IMR-90 (cell line): ENCODE measurements at regions not wholly inside any gene's neighbourhood (a gene's known extent, or its start where the extent isn't known, plus 50 kb on each side); places are given as distances from the start of the nearest gene placed in this dataset.

ENCODE experiments used
- ATAC-seq: fragments of 200-7000 bp; cut with Tn5 transposase; 2 replicates; pipeline ENCODE4 v1.9.1; 2020; ENCODE audit warnings: low read depth, mild to moderate bottlenecking, moderate library complexity
- BruUV-seq: library from RNA; stranded (reverse); fragments of 400-500 nt; replicated peaks from 2 replicates; lab custom pipeline; 2021; lab: Mats Ljungman, UMichigan
- CTCF ChIA-PET: fragments of 300-600 bp; formaldehyde crosslinking; extraction: SDS; loops from one replicate; lab custom pipeline; 2021; ENCODE audit warnings: antibody characterized with exemption; lab: Yijun Ruan, JAX
- POLR2A ChIA-PET: fragments of 300-600 bp; sonication (Branson Sonifier 250); formaldehyde crosslinking; loops from one replicate; lab custom pipeline; 2022; ENCODE audit warnings: antibody characterized with exemption; ENCODE audit not compliant: unreplicated experiment; lab: Charles Lee
- DNase-seq: peaks from one replicate; pipeline ENCODE4 v3.0.0; 2013
- H2AFZ ChIP-seq: replicated peaks from 2 replicates; pipeline ENCODE3; 2013; ENCODE audit warnings: low read length, mild to moderate bottlenecking; ENCODE audit not compliant: poor library complexity
- H2AK5ac ChIP-seq: 2 replicates; pipeline ENCODE4 v1.6.1; 2013; ENCODE audit warnings: low read depth, low read length, inconsistent platforms
- H2AK9ac ChIP-seq: replicated peaks from 2 replicates; pipeline ENCODE3; 2013; ENCODE audit warnings: mild to moderate bottlenecking, low read depth, low read length, moderate library complexity; ENCODE audit not compliant: poor library complexity
- H2BK120ac ChIP-seq: 2 replicates; pipeline ENCODE4 v1.6.1; 2013; ENCODE audit warnings: low read depth, low read length, inconsistent platforms
- H2BK15ac ChIP-seq: 3 replicates; pipeline ENCODE4 v1.6.1; 2013; ENCODE audit warnings: low read depth, low read length, inconsistent platforms
- H2BK20ac ChIP-seq: 2 replicates; pipeline ENCODE4 v1.6.1; 2013; ENCODE audit warnings: low read depth, mild to moderate bottlenecking, inconsistent platforms, low read length, moderate library complexity
- H2BK5ac ChIP-seq: 2 replicates; pipeline ENCODE4 v1.6.1; 2013; ENCODE audit warnings: mild to moderate bottlenecking, low read depth, low read length, inconsistent platforms; ENCODE audit not compliant: poor library complexity, severe bottlenecking
- H3K14ac ChIP-seq: replicated peaks from 2 replicates; pipeline ENCODE4 v1.6.1; 2013; ENCODE audit warnings: low read depth, low read length, inconsistent platforms
- H3K18ac ChIP-seq: 2 replicates; pipeline ENCODE4 v1.6.1; 2013; ENCODE audit warnings: low read depth, low read length, control low read depth
- H3K23ac ChIP-seq: 2 replicates; pipeline ENCODE4 v1.6.1; 2013; ENCODE audit warnings: low read depth, low read length, inconsistent platforms
- H3K27ac ChIP-seq: 2 replicates; pipeline ENCODE4 v1.5.1; 2013; ENCODE audit warnings: mild to moderate bottlenecking, control low read depth, low read length; ENCODE audit not compliant: insufficient read depth
- H3K27me3 ChIP-seq: 2 replicates; pipeline ENCODE4 v1.6.1; 2013; ENCODE audit warnings: low read length; ENCODE audit not compliant: control insufficient read depth, insufficient read depth
- H3K36me3 ChIP-seq: 2 replicates; pipeline ENCODE4 v1.6.1; 2013; ENCODE audit warnings: low read length, mixed read lengths; ENCODE audit not compliant: control insufficient read depth, insufficient read depth
- H3K4ac ChIP-seq: 2 replicates; pipeline ENCODE4 v1.6.1; 2013; ENCODE audit warnings: low read depth, low read length, inconsistent platforms
- H3K4me1 ChIP-seq: 2 replicates; pipeline ENCODE4 v1.6.1; 2013; ENCODE audit warnings: low read length, mixed read lengths; ENCODE audit not compliant: control insufficient read depth, insufficient read depth
- H3K4me2 ChIP-seq: 2 replicates; pipeline ENCODE4 v1.6.1; 2013; ENCODE audit warnings: low read depth, mild to moderate bottlenecking, control low read depth, low read length, moderate library complexity
- H3K4me3 ChIP-seq: 2 replicates; pipeline ENCODE4 v1.5.1; 2013; ENCODE audit warnings: low read depth, mild to moderate bottlenecking, control low read depth, low read length, moderate library complexity; ENCODE audit not compliant: insufficient read depth
- H3K56ac ChIP-seq: 2 replicates; pipeline ENCODE4 v1.6.1; 2013; ENCODE audit warnings: low read length, inconsistent platforms; ENCODE audit not compliant: insufficient read depth; ENCODE audit errors: extremely low read depth
- H3K79me1 ChIP-seq, 2 experiments: 2 replicates each; pipeline ENCODE4 v1.6.1; 2013; ENCODE audit warnings: low read length in 2 of 2, inconsistent platforms in 1 of 2, low read depth in 1 of 2
- H3K9ac ChIP-seq: 2 replicates; pipeline ENCODE4 v1.6.1; 2013; ENCODE audit warnings: low read depth, low read length, control low read depth
- H3K9me1 ChIP-seq: 2 replicates; pipeline ENCODE4 v1.6.1; 2013; ENCODE audit warnings: low read length, inconsistent platforms; ENCODE audit not compliant: insufficient read depth
- H3K9me3 ChIP-seq: 2 replicates; pipeline ENCODE4 v1.6.1; 2013; ENCODE audit warnings: low read length; ENCODE audit not compliant: control insufficient read depth, insufficient read depth
- H4K20me1 ChIP-seq: 2 replicates; pipeline ENCODE4 v1.6.1; 2013; ENCODE audit warnings: low read length, inconsistent platforms; ENCODE audit not compliant: insufficient read depth
- H4K5ac ChIP-seq: 2 replicates; pipeline ENCODE4 v1.6.1; 2013; ENCODE audit warnings: mild to moderate bottlenecking, low read depth, low read length, control low read depth
- H4K8ac ChIP-seq, 2 experiments: 2 replicates each; pipeline ENCODE4 v1.6.1; 2013; ENCODE audit warnings: low read depth in 2 of 2, low read length in 2 of 2, control low read depth in 1 of 2, inconsistent platforms in 1 of 2
- H4K91ac ChIP-seq: 2 replicates; pipeline ENCODE4 v1.6.1; 2013; ENCODE audit warnings: low read depth, low read length, inconsistent platforms; ENCODE audit not compliant: insufficient read depth
- BHLHE40 ChIP-seq: fragments of 150-350 bp; IDR thresholded peaks from 2 replicates; pipeline ENCODE4 v1.6.1; 2016; ENCODE audit warnings: mild to moderate bottlenecking, low read depth, low read length
- CEBPB ChIP-seq: IDR thresholded peaks from 2 replicates; pipeline ENCODE4 v1.6.1; 2012; ENCODE audit warnings: low read depth, low read length, improper control_type of control experiment
- CHD1 ChIP-seq: IDR thresholded peaks from 2 replicates; pipeline ENCODE4 v1.6.1; 2012; ENCODE audit warnings: low read depth, low read length, improper control_type of control experiment
- CTCF ChIP-seq: conservative IDR thresholded peaks from 2 replicates; pipeline ENCODE4 v1.5.1; 2012; ENCODE audit warnings: mild to moderate bottlenecking, low read depth, low read length, improper control_type of control experiment
- ELK1 ChIP-seq: fragments of 150-350 bp; IDR thresholded peaks from 2 replicates; pipeline ENCODE4 v1.6.1; 2016; ENCODE audit warnings: low read depth, mild to moderate bottlenecking, low read length, moderate library complexity, borderline replicate concordance
- FOS ChIP-seq: fragments of 150-350 bp; IDR thresholded peaks from 2 replicates; pipeline ENCODE4 v1.6.1; 2016; ENCODE audit warnings: low read depth, low read length
- MAFK ChIP-seq: IDR thresholded peaks from 2 replicates; pipeline ENCODE4 v1.6.1; 2012; ENCODE audit warnings: low read depth, low read length, improper control_type of control experiment
- MAZ ChIP-seq: IDR thresholded peaks from 2 replicates; pipeline ENCODE4 v1.6.1; 2012; ENCODE audit warnings: low read depth, mild to moderate bottlenecking, low read length, improper control_type of control experiment, moderate library complexity, borderline replicate concordance
- MXI1 ChIP-seq: IDR thresholded peaks from 2 replicates; pipeline ENCODE4 v1.6.1; 2012; ENCODE audit warnings: low read depth, mild to moderate bottlenecking, low read length, moderate library complexity, borderline replicate concordance
- NFE2L2 ChIP-seq: fragments of 150-350 bp; IDR thresholded peaks from 2 replicates; pipeline ENCODE4 v1.6.1; 2016; ENCODE audit warnings: low read depth, mild to moderate bottlenecking, low read length
- POLR2A ChIP-seq: IDR thresholded peaks from 2 replicates; pipeline ENCODE4 v1.6.1; 2012; ENCODE audit warnings: mild to moderate bottlenecking, low read depth, low read length
- RAD21 ChIP-seq: IDR thresholded peaks from 2 replicates; pipeline ENCODE4 v1.6.1; 2012; ENCODE audit warnings: low read length, improper control_type of control experiment
- RCOR1 ChIP-seq: IDR thresholded peaks from 2 replicates; pipeline ENCODE4 v1.6.1; 2012; ENCODE audit warnings: mild to moderate bottlenecking, low read length, improper control_type of control experiment; ENCODE audit not compliant: insufficient replicate concordance
- RFX5 ChIP-seq: IDR thresholded peaks from 2 replicates; pipeline ENCODE4 v1.8.0; 2012; ENCODE audit warnings: low read depth, mild to moderate bottlenecking, low read length, moderate library complexity
- SMC3 ChIP-seq: fragments of 150-350 bp; IDR thresholded peaks from 2 replicates; pipeline ENCODE4 v1.6.1; 2016; ENCODE audit warnings: low read depth, mild to moderate bottlenecking, antibody characterized with exemption, low read length, moderate library complexity
- WGBS, 2 experiments: methylation state at CpG; one replicate each; pipeline versions ENCODE4 v1.1.5 to v1.1.7; 2013; ENCODE audit warnings: missing lambda C conversion rate in 2 of 2; ENCODE audit not compliant: insufficient read length in 1 of 2; ENCODE audit errors: extremely low coverage in 2 of 2; 5-methylcytosine and 5-hydroxymethylcytosine counted together
- dilution Hi-C: fragments of 300-500 bp; cut with HindIII; formaldehyde crosslinking; loops from one replicate; pipeline ENCODE4 v1.14.3; 2018; ENCODE audit warnings: low sequenced_read_pairs; ENCODE audit not compliant: unreplicated experiment
- in situ Hi-C: fragments of 300-500 bp; cut with MboI; formaldehyde crosslinking; loops from 3 replicates; pipeline ENCODE4 v1.14.3; 2019; ENCODE audit warnings: low sequenced_read_pairs, inconsistent platforms, mixed read lengths
- intact Hi-C: fragments of 100-400 bp; cut with micrococcal nuclease; formaldehyde crosslinking; loops from 2 replicates; pipeline ENCODE4 v1.10.0; 2022
- TF ChIP-seq, protein P1 (sequence below): fragments of 150-350 bp; IDR thresholded peaks from 2 replicates; pipeline ENCODE4 v1.6.1; 2017; ENCODE audit warnings: mild to moderate bottlenecking, antibody characterized with exemption, low read length, low read depth

- Histone ChIP-seq H4K91ac (no peak overlapping the region), H2BK120ac (no peak overlapping the region), H3K4ac (no peak overlapping the region), H3K9me3 (peaks cover 2% of the 10 kb centered on the region; the same call in 1 of the 2 replicates), H3K79me1 (no peaks in the 10 kb centered on the region), H3K23ac (no peak overlapping the region), H4K20me1 (no peaks in the 10 kb centered on the region), H3K18ac (no peak overlapping the region), H2BK5ac (no peak overlapping the region), H3K27me3 (no peaks in the 10 kb centered on the region), H4K8ac (no peak overlapping the region), H2BK15ac (no peak overlapping the region), H3K14ac (no peak overlapping the region), H2AK5ac (no peak overlapping the region), H3K9me1 (no peaks in the 10 kb centered on the region), H3K56ac (no peak overlapping the region), H2AFZ (no peak overlapping the region), H3K4me3 (no peak overlapping the region), H4K5ac (no peak overlapping the region), H3K36me3 (no peaks in the 10 kb centered on the region), H2BK20ac (no peak overlapping the region), H2AK9ac (no peak overlapping the region), H3K9ac (no peak overlapping the region), H3K4me1 (no peaks in the 10 kb centered on the region), H3K4me2 (no peak overlapping the region), H3K27ac (no peak overlapping the region)
- ATAC-seq = no peak
- in situ Hi-C loops (no loop called here), intact Hi-C loops (no loop called here), dilution Hi-C loops (no loop called here)
- DNase-seq = no peak
- ChIA-PET CTCF (no interaction called here), POLR2A (no interaction called here)
- BruUV-seq = no TSS peak
- WGBS, 2 experiments = no CpG with 5 or more reads among the region's 2 CpGs
- no peak for TF ChIP-seq RFX5
- no peak for TF ChIP-seq MAFK
- TF ChIP-seq POLR2A = no peak
- TF ChIP-seq FOS = no peak
- no peak for TF ChIP-seq ELK1
- no peak for TF ChIP-seq BHLHE40
- no peak for TF ChIP-seq RCOR1
- TF ChIP-seq SMC3 = no peak
- TF ChIP-seq, protein P1, sequence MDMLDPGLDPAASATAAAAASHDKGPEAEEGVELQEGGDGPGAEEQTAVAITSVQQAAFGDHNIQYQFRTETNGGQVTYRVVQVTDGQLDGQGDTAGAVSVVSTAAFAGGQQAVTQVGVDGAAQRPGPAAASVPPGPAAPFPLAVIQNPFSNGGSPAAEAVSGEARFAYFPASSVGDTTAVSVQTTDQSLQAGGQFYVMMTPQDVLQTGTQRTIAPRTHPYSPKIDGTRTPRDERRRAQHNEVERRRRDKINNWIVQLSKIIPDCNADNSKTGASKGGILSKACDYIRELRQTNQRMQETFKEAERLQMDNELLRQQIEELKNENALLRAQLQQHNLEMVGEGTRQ = no peak
- TF ChIP-seq CTCF = no peak
- TF ChIP-seq RAD21 = no peak
- TF ChIP-seq MXI1 = no peak
- TF ChIP-seq CEBPB = no peak
- TF ChIP-seq NFE2L2 = no peak
- no peak for TF ChIP-seq CHD1
- TF ChIP-seq MAZ = no peak
These were observed 661.3 kb upstream of the CNTNAP5 start for GRCh38 chr2:123363826-123364225.
